IMR-90 (cell line): ENCODE measurements at regions not wholly inside any gene's neighbourhood (a gene's known extent, or its start where the extent isn't known, plus 50 kb on each side); places are given as distances from the start of the nearest gene placed in this dataset.

Experiments
- ATAC-seq: fragments of 200-7000 bp; cut with Tn5 transposase; 2 replicates; pipeline ENCODE4 v1.9.1; 2020; ENCODE audit warnings: low read depth, mild to moderate bottlenecking, moderate library complexity
- BruUV-seq: library from RNA; stranded (reverse); fragments of 400-500 nt; replicated peaks from 2 replicates; lab custom pipeline; 2021; lab: Mats Ljungman, UMichigan
- CTCF ChIA-PET: fragments of 300-600 bp; formaldehyde crosslinking; extraction: SDS; loops from one replicate; lab custom pipeline; 2021; ENCODE audit warnings: antibody characterized with exemption; lab: Yijun Ruan, JAX
- POLR2A ChIA-PET: fragments of 300-600 bp; sonication (Branson Sonifier 250); formaldehyde crosslinking; loops from one replicate; lab custom pipeline; 2022; ENCODE audit warnings: antibody characterized with exemption; ENCODE audit not compliant: unreplicated experiment; lab: Charles Lee
- DNase-seq: peaks from one replicate; pipeline ENCODE4 v3.0.0; 2013
- H2AFZ ChIP-seq: replicated peaks from 2 replicates; pipeline ENCODE3; 2013; ENCODE audit warnings: low read length, mild to moderate bottlenecking; ENCODE audit not compliant: poor library complexity
- H2AK5ac ChIP-seq: 2 replicates; pipeline ENCODE4 v1.6.1; 2013; ENCODE audit warnings: low read depth, low read length, inconsistent platforms
- H2AK9ac ChIP-seq: replicated peaks from 2 replicates; pipeline ENCODE3; 2013; ENCODE audit warnings: mild to moderate bottlenecking, low read depth, low read length, moderate library complexity; ENCODE audit not compliant: poor library complexity
- H2BK120ac ChIP-seq: 2 replicates; pipeline ENCODE4 v1.6.1; 2013; ENCODE audit warnings: low read depth, low read length, inconsistent platforms
- H2BK15ac ChIP-seq: 3 replicates; pipeline ENCODE4 v1.6.1; 2013; ENCODE audit warnings: low read depth, low read length, inconsistent platforms
- H2BK20ac ChIP-seq: 2 replicates; pipeline ENCODE4 v1.6.1; 2013; ENCODE audit warnings: low read depth, mild to moderate bottlenecking, inconsistent platforms, low read length, moderate library complexity
- H2BK5ac ChIP-seq: 2 replicates; pipeline ENCODE4 v1.6.1; 2013; ENCODE audit warnings: mild to moderate bottlenecking, low read depth, low read length, inconsistent platforms; ENCODE audit not compliant: poor library complexity, severe bottlenecking
- H3K14ac ChIP-seq: replicated peaks from 2 replicates; pipeline ENCODE4 v1.6.1; 2013; ENCODE audit warnings: low read depth, low read length, inconsistent platforms
- H3K18ac ChIP-seq: 2 replicates; pipeline ENCODE4 v1.6.1; 2013; ENCODE audit warnings: low read depth, low read length, control low read depth
- H3K23ac ChIP-seq: 2 replicates; pipeline ENCODE4 v1.6.1; 2013; ENCODE audit warnings: low read depth, low read length, inconsistent platforms
- H3K27ac ChIP-seq: 2 replicates; pipeline ENCODE4 v1.5.1; 2013; ENCODE audit warnings: mild to moderate bottlenecking, control low read depth, low read length; ENCODE audit not compliant: insufficient read depth
- H3K27me3 ChIP-seq: 2 replicates; pipeline ENCODE4 v1.6.1; 2013; ENCODE audit warnings: low read length; ENCODE audit not compliant: control insufficient read depth, insufficient read depth
- H3K36me3 ChIP-seq: 2 replicates; pipeline ENCODE4 v1.6.1; 2013; ENCODE audit warnings: low read length, mixed read lengths; ENCODE audit not compliant: control insufficient read depth, insufficient read depth
- H3K4ac ChIP-seq: 2 replicates; pipeline ENCODE4 v1.6.1; 2013; ENCODE audit warnings: low read depth, low read length, inconsistent platforms
- H3K4me1 ChIP-seq: 2 replicates; pipeline ENCODE4 v1.6.1; 2013; ENCODE audit warnings: low read length, mixed read lengths; ENCODE audit not compliant: control insufficient read depth, insufficient read depth
- H3K4me2 ChIP-seq: 2 replicates; pipeline ENCODE4 v1.6.1; 2013; ENCODE audit warnings: low read depth, mild to moderate bottlenecking, control low read depth, low read length, moderate library complexity
- H3K4me3 ChIP-seq: 2 replicates; pipeline ENCODE4 v1.5.1; 2013; ENCODE audit warnings: low read depth, mild to moderate bottlenecking, control low read depth, low read length, moderate library complexity; ENCODE audit not compliant: insufficient read depth
- H3K56ac ChIP-seq: 2 replicates; pipeline ENCODE4 v1.6.1; 2013; ENCODE audit warnings: low read length, inconsistent platforms; ENCODE audit not compliant: insufficient read depth; ENCODE audit errors: extremely low read depth
- H3K79me1 ChIP-seq, 2 experiments: 2 replicates each; pipeline ENCODE4 v1.6.1; 2013; ENCODE audit warnings: low read length in 2 of 2, inconsistent platforms in 1 of 2, low read depth in 1 of 2
- H3K9ac ChIP-seq: 2 replicates; pipeline ENCODE4 v1.6.1; 2013; ENCODE audit warnings: low read depth, low read length, control low read depth
- H3K9me1 ChIP-seq: 2 replicates; pipeline ENCODE4 v1.6.1; 2013; ENCODE audit warnings: low read length, inconsistent platforms; ENCODE audit not compliant: insufficient read depth
- H3K9me3 ChIP-seq: 2 replicates; pipeline ENCODE4 v1.6.1; 2013; ENCODE audit warnings: low read length; ENCODE audit not compliant: control insufficient read depth, insufficient read depth
- H4K20me1 ChIP-seq: 2 replicates; pipeline ENCODE4 v1.6.1; 2013; ENCODE audit warnings: low read length, inconsistent platforms; ENCODE audit not compliant: insufficient read depth
- H4K5ac ChIP-seq: 2 replicates; pipeline ENCODE4 v1.6.1; 2013; ENCODE audit warnings: mild to moderate bottlenecking, low read depth, low read length, control low read depth
- H4K8ac ChIP-seq, 2 experiments: 2 replicates each; pipeline ENCODE4 v1.6.1; 2013; ENCODE audit warnings: low read depth in 2 of 2, low read length in 2 of 2, control low read depth in 1 of 2, inconsistent platforms in 1 of 2
- H4K91ac ChIP-seq: 2 replicates; pipeline ENCODE4 v1.6.1; 2013; ENCODE audit warnings: low read depth, low read length, inconsistent platforms; ENCODE audit not compliant: insufficient read depth
- BHLHE40 ChIP-seq: fragments of 150-350 bp; IDR thresholded peaks from 2 replicates; pipeline ENCODE4 v1.6.1; 2016; ENCODE audit warnings: mild to moderate bottlenecking, low read depth, low read length
- CTCF ChIP-seq: conservative IDR thresholded peaks from 2 replicates; pipeline ENCODE4 v1.5.1; 2012; ENCODE audit warnings: mild to moderate bottlenecking, low read depth, low read length, improper control_type of control experiment
- FOS ChIP-seq: fragments of 150-350 bp; IDR thresholded peaks from 2 replicates; pipeline ENCODE4 v1.6.1; 2016; ENCODE audit warnings: low read depth, low read length
- MAFK ChIP-seq: IDR thresholded peaks from 2 replicates; pipeline ENCODE4 v1.6.1; 2012; ENCODE audit warnings: low read depth, low read length, improper control_type of control experiment
- MAZ ChIP-seq: IDR thresholded peaks from 2 replicates; pipeline ENCODE4 v1.6.1; 2012; ENCODE audit warnings: low read depth, mild to moderate bottlenecking, low read length, improper control_type of control experiment, moderate library complexity, borderline replicate concordance
- MXI1 ChIP-seq: IDR thresholded peaks from 2 replicates; pipeline ENCODE4 v1.6.1; 2012; ENCODE audit warnings: low read depth, mild to moderate bottlenecking, low read length, moderate library complexity, borderline replicate concordance
- NFE2L2 ChIP-seq: fragments of 150-350 bp; IDR thresholded peaks from 2 replicates; pipeline ENCODE4 v1.6.1; 2016; ENCODE audit warnings: low read depth, mild to moderate bottlenecking, low read length
- POLR2A ChIP-seq: IDR thresholded peaks from 2 replicates; pipeline ENCODE4 v1.6.1; 2012; ENCODE audit warnings: mild to moderate bottlenecking, low read depth, low read length
- RAD21 ChIP-seq: IDR thresholded peaks from 2 replicates; pipeline ENCODE4 v1.6.1; 2012; ENCODE audit warnings: low read length, improper control_type of control experiment
- RFX5 ChIP-seq: IDR thresholded peaks from 2 replicates; pipeline ENCODE4 v1.8.0; 2012; ENCODE audit warnings: low read depth, mild to moderate bottlenecking, low read length, moderate library complexity
- SMC3 ChIP-seq: fragments of 150-350 bp; IDR thresholded peaks from 2 replicates; pipeline ENCODE4 v1.6.1; 2016; ENCODE audit warnings: low read depth, mild to moderate bottlenecking, antibody characterized with exemption, low read length, moderate library complexity
- WGBS, 2 experiments: methylation state at CpG; one replicate each; pipeline versions ENCODE4 v1.1.5 to v1.1.7; 2013; ENCODE audit warnings: missing lambda C conversion rate in 2 of 2; ENCODE audit not compliant: insufficient read length in 1 of 2; ENCODE audit errors: extremely low coverage in 2 of 2; 5-methylcytosine and 5-hydroxymethylcytosine counted together
- dilution Hi-C: fragments of 300-500 bp; cut with HindIII; formaldehyde crosslinking; loops from one replicate; pipeline ENCODE4 v1.14.3; 2018; ENCODE audit warnings: low sequenced_read_pairs; ENCODE audit not compliant: unreplicated experiment
- in situ Hi-C: fragments of 300-500 bp; cut with MboI; formaldehyde crosslinking; loops from 3 replicates; pipeline ENCODE4 v1.14.3; 2019; ENCODE audit warnings: low sequenced_read_pairs, inconsistent platforms, mixed read lengths
- intact Hi-C: fragments of 100-400 bp; cut with micrococcal nuclease; formaldehyde crosslinking; loops from 2 replicates; pipeline ENCODE4 v1.10.0; 2022

- TF ChIP-seq RFX5 (no peak), SMC3 (no peak), CTCF (no peak), MAZ (no peak), MAFK (no peak), POLR2A (no peak), FOS (no peak), NFE2L2 (no peak), MXI1 (no peak), RAD21 (no peak), BHLHE40 (no peak)
- no peak overlapping the region for H4K8ac ChIP-seq
- no peak overlapping the region for H4K91ac ChIP-seq
- H3K18ac ChIP-seq = no peak overlapping the region
- dilution Hi-C loops = no loop called here
- H4K20me1 ChIP-seq = no peaks in the 10 kb centered on the region
- no peak overlapping the region for H3K27ac ChIP-seq
- H3K9me1 ChIP-seq = no peaks in the 10 kb centered on the region
- CTCF ChIA-PET = no interaction called here
- no peak for DNase-seq
- H3K79me1 ChIP-seq = no peaks in the 10 kb centered on the region
- intact Hi-C loops = no loop called here
- no peak overlapping the region for H3K14ac ChIP-seq
- in situ Hi-C loops = no loop called here
- POLR2A ChIA-PET = no interaction called here
- no peak overlapping the region for H2BK5ac ChIP-seq
- ATAC-seq = no peak
- no peak overlapping the region for H3K9ac ChIP-seq
- H3K56ac ChIP-seq = no peak overlapping the region
- H2AK5ac ChIP-seq = no peak overlapping the region
- no peak overlapping the region for H2BK20ac ChIP-seq
- no peak overlapping the region for H2BK15ac ChIP-seq
- H3K36me3 ChIP-seq = no peaks in the 10 kb centered on the region
- WGBS, 2 experiments = 52% methylated on average over 3 of the region's 10 CpGs; no CpG with 5 or more reads in 1 of the 2 experiments
- no peak overlapping the region for H2BK120ac ChIP-seq
- no peak overlapping the region for H2AFZ ChIP-seq
- H3K4me1 ChIP-seq = no peaks in the 10 kb centered on the region
- H3K27me3 ChIP-seq = no peaks in the 10 kb centered on the region
- no peak overlapping the region for H3K4me2 ChIP-seq
- H3K4me3 ChIP-seq = no peak overlapping the region
- no peak overlapping the region for H3K4ac ChIP-seq
- no peak overlapping the region for H4K5ac ChIP-seq
- BruUV-seq = no TSS peak
- H3K9me3 ChIP-seq = no peaks in the 10 kb centered on the region
- no peak overlapping the region for H3K23ac ChIP-seq
- no peak overlapping the region for H2AK9ac ChIP-seq
Measured at GRCh38 chr2:59232394-59233165, 991.5 kb upstream of the FANCL start.
